T-helper 17 cell (primary cell): ENCODE measurements at regions not wholly inside any gene's neighbourhood (a gene's known extent, or its start where the extent isn't known, plus 50 kb on each side); places are given as distances from the start of the nearest gene placed in this dataset.

Source experiments
- ATAC-seq: fragments of 150-1000 bp; cut with Tn5 transposase; 2 replicates; pipeline ENCODE4 v1.10.0; 2021; ENCODE audit warnings: mild to moderate bottlenecking, moderate library complexity
- DNase-seq, 3 donors: peaks; one replicate each; pipeline versions ENCODE4 v3.0.0 to v3.0.0-alpha.2; 2020 to 2021
- H3K9me3 ChIP-seq: one replicate; pipeline ENCODE4 v1.7.0; 2013; ENCODE audit warnings: low read length, mild to moderate bottlenecking; ENCODE audit not compliant: control insufficient read depth, poor library complexity, severe bottlenecking
- H3K27ac Mint-ChIP-seq: one replicate; pipeline ENCODE4 v1.8.0; 2022; ENCODE audit warnings: mild to moderate bottlenecking, moderate library complexity, mixed read lengths
- H3K27me3 Mint-ChIP-seq: one replicate; pipeline ENCODE4 v1.8.0; 2022; ENCODE audit warnings: mixed read lengths
- H3K36me3 Mint-ChIP-seq: one replicate; pipeline ENCODE4 v1.8.0; 2022; ENCODE audit warnings: low read depth, mixed read lengths
- H3K4me1 Mint-ChIP-seq: one replicate; pipeline ENCODE4 v1.8.0; 2022; ENCODE audit warnings: mild to moderate bottlenecking, mixed read lengths
- H3K4me3 Mint-ChIP-seq: one replicate; pipeline ENCODE4 v1.8.0; 2022; ENCODE audit warnings: mild to moderate bottlenecking, moderate library complexity, mixed read lengths

DNA sequence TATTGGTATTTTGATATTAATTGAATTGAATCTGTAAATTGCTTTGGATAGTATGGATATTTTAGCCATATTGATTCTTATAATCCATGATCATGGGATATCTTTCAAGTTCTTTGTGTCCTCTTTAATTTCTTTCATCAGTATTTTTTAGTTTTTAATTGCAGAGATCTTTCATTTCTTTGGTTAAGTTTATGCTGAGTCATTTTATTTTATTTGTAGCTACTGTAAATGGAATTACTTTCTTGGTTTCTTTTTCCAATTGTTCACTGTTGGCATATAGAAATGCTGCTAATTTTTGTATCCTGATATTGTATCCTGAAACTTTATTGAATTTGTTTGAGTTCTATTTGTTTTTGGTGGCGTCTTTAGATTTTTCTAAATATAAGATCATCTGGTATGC is 79.5 kb upstream of the DSEL start:
- H3K36me3 Mint-ChIP-seq = no peaks in the 10 kb centered on the region
- no peaks in the 10 kb centered on the region for H3K9me3 ChIP-seq
- no peak overlapping the region for H3K4me3 Mint-ChIP-seq
- H3K27ac Mint-ChIP-seq = no peak overlapping the region
- no peaks in the 10 kb centered on the region for H3K27me3 Mint-ChIP-seq
- ATAC-seq (no peak), DNase-seq (no peak)
- H3K4me1 Mint-ChIP-seq = no peaks in the 10 kb centered on the region

DNA sequence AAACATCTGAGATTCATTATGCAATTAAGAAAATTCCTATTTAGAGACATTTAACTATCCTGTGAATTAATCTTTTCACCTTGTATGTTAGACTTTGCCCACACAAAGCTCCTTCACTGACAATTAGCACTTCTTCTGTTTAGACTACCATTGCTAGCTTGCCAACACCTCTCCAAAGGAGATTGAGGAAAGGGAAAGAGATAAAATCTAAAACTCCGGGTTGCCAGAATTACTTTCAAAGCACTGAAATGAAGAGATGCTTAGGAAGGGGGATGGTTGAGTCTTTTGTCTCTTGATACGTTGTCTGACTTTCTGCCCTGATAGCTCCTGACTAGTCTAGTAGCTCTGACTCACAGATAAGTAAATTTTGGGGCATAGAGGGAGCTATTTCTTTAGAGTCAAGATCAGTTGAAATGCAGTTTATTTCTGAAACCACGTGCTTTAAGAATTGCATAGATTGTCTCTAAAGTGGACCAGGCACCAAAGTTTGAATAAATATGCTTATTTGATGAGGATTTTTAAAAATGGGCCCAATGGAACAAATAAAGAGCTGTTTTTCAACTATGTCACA is 74.1 kb upstream of the DSEL start:
- Mint-ChIP-seq H3K27ac (no peak overlapping the region), H3K27me3 (peaks cover 6% of the 10 kb centered on the region), H3K4me1 (no peaks in the 10 kb centered on the region), H3K36me3 (no peaks in the 10 kb centered on the region), H3K4me3 (no peak overlapping the region)
- no peak for ATAC-seq
- DNase-seq = no peak
- no peaks in the 10 kb centered on the region for H3K9me3 ChIP-seq

DNA sequence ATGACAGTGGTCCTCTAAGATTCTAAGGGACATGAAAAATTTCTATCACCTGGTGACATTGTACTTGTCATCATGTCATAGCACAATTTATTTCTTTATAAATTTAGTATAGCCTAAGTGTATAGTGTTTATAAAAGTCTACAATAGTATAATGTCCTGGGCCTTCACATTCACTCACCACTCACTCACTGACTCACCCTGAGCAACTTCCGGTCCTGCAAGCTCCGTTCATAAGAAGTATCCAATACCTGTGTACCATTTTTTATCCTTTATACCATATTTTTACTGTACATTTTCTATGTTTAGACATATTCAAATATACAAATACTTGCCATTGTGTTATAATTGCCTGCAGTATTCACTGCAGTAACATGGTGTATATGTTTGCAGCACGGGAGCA is 72.8 kb upstream of the DSEL start:
- no peak overlapping the region for H3K27ac Mint-ChIP-seq

DNA sequence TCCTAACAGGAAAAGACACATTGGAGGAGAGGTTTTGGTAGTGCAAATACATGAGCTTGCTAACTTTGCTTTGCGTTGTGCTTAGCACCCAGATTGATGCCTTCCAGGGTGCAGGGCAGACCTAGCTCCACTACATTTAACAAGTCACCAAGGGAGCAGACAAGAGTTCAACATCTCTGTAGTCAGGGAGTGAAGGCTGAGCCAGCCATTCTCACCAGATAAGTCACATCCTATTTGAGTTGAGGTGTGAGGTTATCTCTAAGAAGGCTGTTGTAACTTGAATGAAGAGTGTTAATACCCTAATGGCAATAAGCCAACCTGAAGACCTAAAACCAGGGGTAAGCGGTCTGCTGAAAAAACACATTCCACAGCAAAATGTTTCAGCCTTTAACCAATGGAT is 69.6 kb upstream of the DSEL start:
- ATAC-seq (no peak), DNase-seq (no peak)
- Mint-ChIP-seq H3K4me3 (no peak overlapping the region), H3K27ac (no peak overlapping the region), H3K27me3 (peaks cover 12% of the 10 kb centered on the region), H3K36me3 (no peaks in the 10 kb centered on the region), H3K4me1 (no peaks in the 10 kb centered on the region)
- H3K9me3 ChIP-seq = no peaks in the 10 kb centered on the region

More for the DNA sequence above, 72.8 kb upstream of the DSEL start:
- H3K4me1 Mint-ChIP-seq = no peaks in the 10 kb centered on the region
- H3K27me3 Mint-ChIP-seq = peaks cover 8% of the 10 kb centered on the region
- no peaks in the 10 kb centered on the region for H3K9me3 ChIP-seq
- DNase-seq = no peak
- H3K36me3 Mint-ChIP-seq = no peaks in the 10 kb centered on the region
- no peak overlapping the region for H3K4me3 Mint-ChIP-seq
- no peak for ATAC-seq

DNA sequence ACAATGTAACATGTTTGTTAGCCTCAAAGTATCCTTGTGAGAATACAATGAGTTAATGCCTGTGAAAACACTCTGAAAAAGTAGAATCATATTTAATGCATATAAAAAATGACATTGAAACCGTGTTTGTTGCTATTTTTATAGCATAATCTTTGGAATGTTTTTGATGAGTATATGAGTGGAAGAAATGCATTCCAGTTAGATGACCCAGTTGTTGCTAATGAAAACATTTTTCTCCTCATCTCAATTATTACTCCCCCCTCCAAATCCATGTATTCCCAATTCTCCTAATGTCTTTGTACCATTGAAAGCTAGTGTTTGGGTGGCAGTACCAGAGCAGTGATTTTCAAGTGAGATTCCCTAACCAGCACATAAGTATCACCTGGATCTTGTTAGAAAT is 67.1 kb upstream of the DSEL start:
- peaks cover 12% of the 10 kb centered on the region for H3K27me3 Mint-ChIP-seq
- H3K27ac Mint-ChIP-seq = no peak overlapping the region
- no peaks in the 10 kb centered on the region for H3K36me3 Mint-ChIP-seq
- no peak for ATAC-seq
- no peak for DNase-seq
- H3K4me3 Mint-ChIP-seq = no peak overlapping the region
- no peaks in the 10 kb centered on the region for H3K9me3 ChIP-seq
- no peaks in the 10 kb centered on the region for H3K4me1 Mint-ChIP-seq

DNA sequence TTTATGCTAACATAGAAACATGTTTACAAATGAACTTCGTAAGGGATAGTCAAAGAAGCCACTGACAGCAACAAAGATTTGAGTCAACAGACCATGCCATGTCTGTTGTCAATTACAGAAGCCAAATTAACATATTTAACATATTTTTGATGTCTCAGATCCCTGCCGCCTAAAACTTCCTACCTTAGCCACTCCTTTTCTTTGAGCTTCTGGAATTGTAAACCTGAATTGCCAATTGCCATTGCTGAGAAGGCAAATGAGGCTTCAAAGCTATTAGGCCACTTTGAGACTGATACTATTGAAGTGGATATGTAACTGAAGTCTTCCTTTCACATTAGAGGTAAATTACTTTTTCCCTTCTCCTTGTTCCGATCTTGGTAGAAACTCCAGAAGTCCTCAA is 66.0 kb upstream of the DSEL start:
- H3K36me3 Mint-ChIP-seq = no peaks in the 10 kb centered on the region
- H3K9me3 ChIP-seq = no peaks in the 10 kb centered on the region
- no peaks in the 10 kb centered on the region for H3K4me1 Mint-ChIP-seq
- H3K4me3 Mint-ChIP-seq = no peak overlapping the region
- DNase-seq (no peak), ATAC-seq (no peak)
- no peak overlapping the region for H3K27ac Mint-ChIP-seq
- peaks cover 12% of the 10 kb centered on the region for H3K27me3 Mint-ChIP-seq

DNA sequence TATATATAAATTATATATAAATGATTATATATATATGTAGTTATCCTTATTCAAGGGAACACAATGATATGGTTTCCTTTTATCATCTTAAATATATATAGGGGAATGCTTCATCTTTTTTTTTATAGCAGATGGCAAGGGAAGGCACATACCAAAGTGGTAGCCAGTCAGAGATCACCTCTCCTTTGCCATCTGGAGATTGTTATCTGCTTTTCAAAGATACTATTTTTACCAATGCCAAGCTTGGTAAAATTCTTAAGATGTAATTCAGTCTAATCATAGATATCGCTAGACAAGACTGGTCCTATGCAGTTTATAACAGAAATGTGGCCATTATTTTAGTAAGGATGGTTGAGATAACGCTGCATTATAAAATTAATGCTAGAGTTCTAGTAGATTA is 64.7 kb upstream of the DSEL start:
- no peaks in the 10 kb centered on the region for H3K9me3 ChIP-seq
- H3K4me1 Mint-ChIP-seq = peaks cover 5% of the 10 kb centered on the region
- H3K36me3 Mint-ChIP-seq = no peaks in the 10 kb centered on the region
- H3K27ac Mint-ChIP-seq = no peak overlapping the region
- H3K27me3 Mint-ChIP-seq = peaks cover 12% of the 10 kb centered on the region
- DNase-seq (no peak), ATAC-seq (no peak)
- no peak overlapping the region for H3K4me3 Mint-ChIP-seq

DNA sequence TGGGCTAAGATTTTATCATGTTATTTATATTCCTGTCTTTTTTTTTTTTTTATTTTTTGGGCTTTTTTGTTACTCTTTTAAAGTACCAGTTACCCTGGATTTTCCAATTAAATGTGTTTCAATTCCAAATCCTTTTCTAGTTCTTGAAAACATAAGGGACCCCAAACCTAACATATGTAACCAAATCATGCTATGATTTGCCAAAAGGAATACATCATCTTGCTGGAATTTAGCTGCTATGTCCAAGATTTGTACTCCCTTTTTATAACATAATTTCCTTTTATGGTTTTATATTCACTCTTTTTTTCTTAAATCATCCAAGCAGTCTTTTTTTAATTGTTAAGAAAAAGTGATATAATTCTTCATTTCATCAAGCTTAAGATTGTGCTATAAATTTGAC is 60.9 kb upstream of the DSEL start:
- no peaks in the 10 kb centered on the region for H3K9me3 ChIP-seq
- H3K27me3 Mint-ChIP-seq = peaks cover 10% of the 10 kb centered on the region
- H3K36me3 Mint-ChIP-seq = no peaks in the 10 kb centered on the region
- H3K27ac Mint-ChIP-seq = no peak overlapping the region
- peaks cover 5% of the 10 kb centered on the region for H3K4me1 Mint-ChIP-seq
- DNase-seq (no peak), ATAC-seq (no peak)
- no peak overlapping the region for H3K4me3 Mint-ChIP-seq

DNA sequence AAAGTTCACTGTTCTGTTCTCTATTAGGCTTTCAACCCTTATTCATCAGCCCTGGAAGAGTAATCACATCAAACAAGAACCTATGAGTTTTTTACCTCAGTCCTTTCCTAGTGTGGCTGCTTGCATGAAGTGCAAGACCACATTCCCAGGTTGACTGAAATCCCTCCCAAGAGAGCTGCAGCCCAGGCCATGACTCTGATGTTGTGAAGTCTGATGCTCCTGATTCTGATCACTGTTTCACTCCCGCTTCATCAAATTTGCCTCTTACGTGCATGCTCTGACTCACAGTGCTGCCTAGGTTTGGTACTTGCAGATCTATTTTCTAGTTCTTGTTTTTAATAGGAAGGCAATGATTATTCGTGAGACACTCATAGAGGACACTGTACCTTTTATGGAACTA is 58.2 kb upstream of the DSEL start:
- H3K9me3 ChIP-seq = no peaks in the 10 kb centered on the region
- peaks cover 6% of the 10 kb centered on the region for H3K27me3 Mint-ChIP-seq
- ATAC-seq = no peak

DNA sequence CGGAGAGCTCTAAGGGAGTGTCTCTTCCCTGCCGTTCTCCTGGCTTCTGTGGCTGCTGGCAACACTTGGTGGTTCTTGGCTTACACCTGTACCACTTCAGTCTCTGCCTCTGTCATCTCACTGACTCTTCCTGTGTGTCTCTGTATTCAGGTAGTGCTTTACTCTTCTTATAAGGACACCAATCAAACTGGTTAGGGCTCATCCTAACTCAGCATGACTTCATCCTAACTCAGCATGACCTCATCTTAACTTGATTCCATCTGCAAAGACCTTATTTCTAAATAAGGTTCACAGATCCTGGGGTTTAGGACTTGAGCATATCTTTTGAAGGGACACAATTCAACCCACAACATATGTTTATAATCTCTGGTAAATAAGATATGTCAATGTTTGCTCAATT is 51.6 kb upstream of the DSEL start:
- DNase-seq (no peak), ATAC-seq (no peak)
- Mint-ChIP-seq H3K4me1 (no peaks in the 10 kb centered on the region), H3K27me3 (peaks cover 5% of the 10 kb centered on the region), H3K27ac (no peak overlapping the region), H3K4me3 (no peak overlapping the region), H3K36me3 (no peaks in the 10 kb centered on the region)
- no peaks in the 10 kb centered on the region for H3K9me3 ChIP-seq

More for the DNA sequence above, 58.2 kb upstream of the DSEL start:
- Mint-ChIP-seq H3K27ac (no peak overlapping the region), H3K36me3 (no peaks in the 10 kb centered on the region), H3K4me3 (no peak overlapping the region), H3K4me1 (peaks cover 5% of the 10 kb centered on the region)
- no peak for DNase-seq
